Common myeloid progenitor, CD34-positive (primary cell): ENCODE measurements at regions not wholly inside any gene's neighbourhood (a gene's known extent, or its start where the extent isn't known, plus 50 kb on each side); places are given as distances from the start of the nearest gene placed in this dataset.

ENCODE experiments used
- CTCF ChIA-PET: fragments of 350-600 bp; sonication (Branson Sonifier 250); formaldehyde crosslinking; loops from one replicate; lab custom pipeline; 2021; ENCODE audit warnings: antibody characterized with exemption; lab: Charles Lee
- POLR2A ChIA-PET: fragments of 350-600 bp; sonication (Branson Sonifier 250); formaldehyde crosslinking; loops from one replicate; lab custom pipeline; 2021; ENCODE audit warnings: antibody characterized with exemption; lab: Charles Lee
- DNase-seq, 3 donors: peaks; one replicate each; pipeline versions ENCODE4 v3.0.0 to v3.0.0-alpha.2; 2013
- H3K27ac ChIP-seq, 2 experiments: 1 replicate in 1 of 2; 2 replicates in 1 of 2; pipeline ENCODE4 v1.7.0; 2013; ENCODE audit warnings: inconsistent platforms in 2 of 2, low read length in 2 of 2, mild to moderate bottlenecking in 2 of 2, low read depth in 1 of 2, moderate library complexity in 1 of 2; ENCODE audit not compliant: severe bottlenecking in 2 of 2, insufficient read depth in 1 of 2, poor library complexity in 1 of 2
- H3K27me3 ChIP-seq, 5 experiments: replicated peaks in 2 of 5; 1 replicate in 3 of 5; 2 replicates in 2 of 5; pipeline versions ENCODE4 v1.6.1 to v1.7.0; 2013; ENCODE audit warnings: low read length in 4 of 5, mild to moderate bottlenecking in 2 of 5, moderate library complexity in 2 of 5, inconsistent platforms in 1 of 5; ENCODE audit not compliant: insufficient read depth in 5 of 5, control insufficient read depth in 4 of 5
- H3K36me3 ChIP-seq, 4 experiments: 1 replicate in 2 of 4; 2 replicates in 2 of 4; pipeline versions ENCODE4 v1.6.1 to v1.7.0; 2013; ENCODE audit warnings: low read length in 3 of 4, control low read depth in 1 of 4, mild to moderate bottlenecking in 1 of 4; ENCODE audit not compliant: control insufficient read depth in 4 of 4, insufficient read depth in 4 of 4
- H3K4me1 ChIP-seq, 4 experiments: 1 replicate in 3 of 4; 2 replicates in 1 of 4; pipeline versions ENCODE4 v1.6.1 to v1.7.1; 2013; ENCODE audit warnings: low read length in 3 of 4, mild to moderate bottlenecking in 3 of 4, control low read depth in 1 of 4, inconsistent platforms in 1 of 4, moderate library complexity in 1 of 4; ENCODE audit not compliant: control insufficient read depth in 4 of 4, insufficient read depth in 4 of 4; ENCODE audit errors: control extremely low read depth in 1 of 4
- H3K4me3 ChIP-seq, 7 experiments: 1 replicate in 4 of 7; 2 replicates in 3 of 7; pipeline versions ENCODE4 v1.5.1 to v1.7.0; 2013; ENCODE audit warnings: mild to moderate bottlenecking in 7 of 7, low read length in 6 of 7, moderate library complexity in 6 of 7, inconsistent platforms in 2 of 7, low read depth in 2 of 7, control low read depth in 1 of 7; ENCODE audit not compliant: insufficient read depth in 4 of 7, control insufficient read depth in 1 of 7; ENCODE audit errors: extremely low read depth in 1 of 7
- H3K9me3 ChIP-seq, 5 experiments: 1 replicate in 4 of 5; 2 replicates in 1 of 5; pipeline versions ENCODE4 v1.6.1 to v1.7.1; 2013; ENCODE audit warnings: low read length in 4 of 5, mild to moderate bottlenecking in 2 of 5, inconsistent platforms in 1 of 5, low read depth in 1 of 5, moderate library complexity in 1 of 5; ENCODE audit not compliant: control insufficient read depth in 4 of 5, insufficient read depth in 2 of 5; ENCODE audit errors: control extremely low read depth in 1 of 5
- WGBS: methylation state at CpG from one replicate; pipeline ENCODE4 v1.1.5; 2013; ENCODE audit not compliant: insufficient coverage; 5-methylcytosine and 5-hydroxymethylcytosine counted together

GRCh38 chr1:201717286-201717685, 111.7 kb upstream of the IPO9 start:
- no peaks in the 10 kb centered on the region for H3K27me3 ChIP-seq
- ChIA-PET CTCF (interaction anchor here (1.1 to 5.3 kb wide), 5 partner anchors 9 to 158 kb away, joined by 3 to 39 read pairs (median 3); no protein-coding TSS in a partner anchor), POLR2A (no interaction called here)
- 100% methylated on average over 1 of the region's 3 CpGs for WGBS
- H3K4me1 ChIP-seq: peaks cover 5 to 41% (median 20%) of the 10 kb centered on the region in 4 experiments
- peaks cover 0 to 21% (median 4%) of the 10 kb centered on the region in 4 experiments for H3K36me3 ChIP-seq
- no peak for DNase-seq
- H3K4me3 ChIP-seq: no peak overlapping the region
- no peaks in the 10 kb centered on the region for H3K9me3 ChIP-seq
- H3K27ac ChIP-seq: no peak overlapping the region

- Histone ChIP-seq H3K4me3 (no peak overlapping the region), H3K4me1 (peaks cover 5 to 32% (median 17%) of the 10 kb centered on the region in 4 experiments), H3K36me3 (peaks cover 0 to 18% (median 4%) of the 10 kb centered on the region in 4 experiments), H3K27me3 (no peaks in the 10 kb centered on the region), H3K27ac (no peak overlapping the region), H3K9me3 (no peaks in the 10 kb centered on the region)
- ChIA-PET CTCF (interaction anchor here (0.6 to 5.3 kb wide), 10 partner anchors 10 to 188 kb away, joined by 3 to 39 read pairs (median 3); no protein-coding TSS in a partner anchor), POLR2A (interaction anchor here (0.5 kb wide), 1 partner anchor 49 kb away, joined by 4 read pairs; no protein-coding TSS in a partner anchor)
- WGBS: 98% methylated on average over 36 of the region's 36 CpGs
- no peak for DNase-seq
Measured at GRCh38 chr1:201718346-201719202, 110.4 kb upstream of the IPO9 start.

- no peak overlapping the region for H3K27ac ChIP-seq
- H3K9me3 ChIP-seq: no peaks in the 10 kb centered on the region
- H3K4me3 ChIP-seq: no peak overlapping the region
- DNase-seq: no peak
- no peaks in the 10 kb centered on the region for H3K27me3 ChIP-seq
- WGBS: 95% methylated on average over 9 of the region's 9 CpGs
- CTCF ChIA-PET: interaction anchor here (1.2 to 5.3 kb wide), 5 partner anchors 12 to 189 kb away, joined by 3 to 39 read pairs (median 6); no protein-coding TSS in a partner anchor
- H3K4me1 ChIP-seq: peaks cover 5 to 21% (median 13%) of the 10 kb centered on the region in 4 experiments
- POLR2A ChIA-PET: interaction anchor here (0.9 kb wide), 1 partner anchor 20 kb away, joined by 3 read pairs; no protein-coding TSS in a partner anchor
- peaks cover 0 to 18% (median 5%) of the 10 kb centered on the region in 4 experiments for H3K36me3 ChIP-seq
Measured at GRCh38 chr1:201719812-201720521, 109.0 kb upstream of the IPO9 start.

GRCh38 chr1:201720522-201720844, 108.5 kb upstream of the IPO9 start:
- no peak overlapping the region for H3K4me3 ChIP-seq
- CTCF ChIA-PET: interaction anchor here (1.2 to 5.3 kb wide), 5 partner anchors 11 to 190 kb away, joined by 3 to 39 read pairs (median 6); no protein-coding TSS in a partner anchor
- no peak for DNase-seq
- H3K4me1 ChIP-seq: peaks cover 5 to 15% (median 10%) of the 10 kb centered on the region in 4 experiments
- no peaks in the 10 kb centered on the region for H3K9me3 ChIP-seq
- WGBS: 97% methylated on average over 3 of the region's 3 CpGs
- H3K27me3 ChIP-seq: no peaks in the 10 kb centered on the region
- peaks cover 0 to 18% (median 5%) of the 10 kb centered on the region in 4 experiments for H3K36me3 ChIP-seq
- H3K27ac ChIP-seq: no peak overlapping the region
- POLR2A ChIA-PET: interaction anchor here (0.9 kb wide), 1 partner anchor 20 kb away, joined by 3 read pairs; no protein-coding TSS in a partner anchor

- no peak overlapping the region for H3K4me3 ChIP-seq
- WGBS: 86% methylated on average over 7 of the region's 13 CpGs
- no peak overlapping the region for H3K27ac ChIP-seq
- ChIA-PET CTCF (interaction anchor here (0.6 to 5.3 kb wide), 8 partner anchors 10 to 919 kb away, joined by 3 to 39 read pairs (median 4); no protein-coding TSS in a partner anchor), POLR2A (no interaction called here)
- no peaks in the 10 kb centered on the region for H3K27me3 ChIP-seq
- peaks cover 0 to 7% (median 1%) of the 10 kb centered on the region in 4 experiments for H3K4me1 ChIP-seq
- no peaks in the 10 kb centered on the region for H3K9me3 ChIP-seq
- peaks cover 0 to 18% (median 5%) of the 10 kb centered on the region in 4 experiments for H3K36me3 ChIP-seq
- DNase-seq: no peak
Measured at GRCh38 chr1:201721082-201722049, 107.6 kb upstream of the IPO9 start.
